Muscle layer of colon (tissue), 2 donors: ENCODE measurements at regions not wholly inside any gene's neighbourhood (a gene's known extent, or its start where the extent isn't known, plus 50 kb on each side); places are given as distances from the start of the nearest gene placed in this dataset.

Experiments used
- H3K27ac ChIP-seq: one replicate; pipeline ENCODE4 v1.7.0; 2013; ENCODE audit warnings: low read depth, mild to moderate bottlenecking, low read length, moderate library complexity
- H3K27me3 ChIP-seq, 2 donors: one replicate each; pipeline ENCODE4 v1.7.0; 2013; ENCODE audit warnings: low read length in 2 of 2, mild to moderate bottlenecking in 2 of 2; ENCODE audit not compliant: insufficient read depth in 2 of 2, control insufficient read depth in 1 of 2
- H3K36me3 ChIP-seq: one replicate; pipeline ENCODE4 v1.7.0; 2013; ENCODE audit warnings: mild to moderate bottlenecking, low read length; ENCODE audit not compliant: insufficient read depth
- H3K4me1 ChIP-seq: one replicate; pipeline ENCODE4 v1.7.0; 2013; ENCODE audit warnings: mild to moderate bottlenecking, low read length; ENCODE audit not compliant: insufficient read depth
- H3K4me3 ChIP-seq, 2 donors: one replicate each; pipeline ENCODE4 v1.7.0; 2013; ENCODE audit warnings: low read length in 2 of 2, low read depth in 1 of 2, mild to moderate bottlenecking in 1 of 2, moderate library complexity in 1 of 2
- H3K9ac ChIP-seq: one replicate; pipeline ENCODE4 v1.7.0; 2013; ENCODE audit warnings: low read length
- H3K9me3 ChIP-seq: one replicate; pipeline ENCODE4 v1.7.0; 2013; ENCODE audit warnings: mild to moderate bottlenecking, low read length
- donor health status: abdominal sarcoma.
- donor health status: Adenocarcinoma of cecum.

GRCh38 chr6:137646484-137646883 lies 152.3 kb upstream of the OLIG3 start:
- H3K4me3 ChIP-seq, result no peak overlapping the region
- H3K4me1 ChIP-seq, result no peaks in the 10 kb centered on the region
- H3K9ac ChIP-seq, result no peak overlapping the region
- no peaks in the 10 kb centered on the region for H3K36me3 ChIP-seq
- no peak overlapping the region for H3K27ac ChIP-seq
- no peaks in the 10 kb centered on the region for H3K9me3 ChIP-seq
- no peaks in the 10 kb centered on the region for H3K27me3 ChIP-seq

GRCh38 chr6:137647762-137648447 lies 153.7 kb upstream of the OLIG3 start:
- no peak overlapping the region for H3K27ac ChIP-seq

GRCh38 chr6:137650720-137651119 lies 156.5 kb upstream of the OLIG3 start:
- H3K27ac ChIP-seq, result no peak overlapping the region
- no peaks in the 10 kb centered on the region for H3K27me3 ChIP-seq
- no peaks in the 10 kb centered on the region for H3K4me1 ChIP-seq
- H3K9me3 ChIP-seq, result no peaks in the 10 kb centered on the region
- no peaks in the 10 kb centered on the region for H3K36me3 ChIP-seq
- H3K4me3 ChIP-seq, result no peak overlapping the region
- H3K9ac ChIP-seq, result no peak overlapping the region

More at GRCh38 chr6:137647762-137648447, 153.7 kb upstream of the OLIG3 start:
- no peaks in the 10 kb centered on the region for H3K36me3 ChIP-seq
- no peaks in the 10 kb centered on the region for H3K27me3 ChIP-seq
- no peaks in the 10 kb centered on the region for H3K9me3 ChIP-seq
- no peaks in the 10 kb centered on the region for H3K4me1 ChIP-seq
- no peak overlapping the region for H3K9ac ChIP-seq
- no peak overlapping the region for H3K4me3 ChIP-seq

GRCh38 chr6:137651178-137651577 lies 157.0 kb upstream of the OLIG3 start:
- Histone ChIP-seq H3K4me3 (no peak overlapping the region), H3K9ac (no peak overlapping the region), H3K9me3 (no peaks in the 10 kb centered on the region), H3K36me3 (no peaks in the 10 kb centered on the region), H3K27me3 (no peaks in the 10 kb centered on the region), H3K4me1 (no peaks in the 10 kb centered on the region), H3K27ac (no peak overlapping the region)

- Histone ChIP-seq H3K27ac (no peak overlapping the region), H3K36me3 (no peaks in the 10 kb centered on the region), H3K4me3 (no peak overlapping the region), H3K9ac (no peak overlapping the region), H3K27me3 (no peaks in the 10 kb centered on the region), H3K9me3 (no peaks in the 10 kb centered on the region), H3K4me1 (no peaks in the 10 kb centered on the region)
Observed at GRCh38 chr6:137651591-137652335, 157.6 kb upstream of the OLIG3 start.

- no peaks in the 10 kb centered on the region for H3K9me3 ChIP-seq
- H3K36me3 ChIP-seq, result no peaks in the 10 kb centered on the region
- H3K9ac ChIP-seq, result no peak overlapping the region
- H3K27ac ChIP-seq, result no peak overlapping the region
- no peaks in the 10 kb centered on the region for H3K4me1 ChIP-seq
- no peak overlapping the region for H3K4me3 ChIP-seq
- H3K27me3 ChIP-seq, result no peaks in the 10 kb centered on the region
Observed at GRCh38 chr6:137652961-137653705, 158.9 kb upstream of the OLIG3 start.

GRCh38 chr6:137653706-137654059 lies 159.5 kb upstream of the OLIG3 start:
- Histone ChIP-seq H3K9me3 (no peaks in the 10 kb centered on the region), H3K9ac (no peak overlapping the region), H3K27me3 (no peaks in the 10 kb centered on the region), H3K4me1 (no peaks in the 10 kb centered on the region), H3K27ac (no peak overlapping the region), H3K4me3 (no peak overlapping the region), H3K36me3 (no peaks in the 10 kb centered on the region)

GRCh38 chr6:137654365-137654981 lies 160.3 kb upstream of the OLIG3 start:
- no peaks in the 10 kb centered on the region for H3K36me3 ChIP-seq
- H3K9me3 ChIP-seq, result no peaks in the 10 kb centered on the region
- no peak overlapping the region for H3K9ac ChIP-seq
- no peaks in the 10 kb centered on the region for H3K27me3 ChIP-seq
- no peaks in the 10 kb centered on the region for H3K4me1 ChIP-seq
- no peak overlapping the region for H3K27ac ChIP-seq
- H3K4me3 ChIP-seq, result no peak overlapping the region

GRCh38 chr6:137655291-137655690 lies 161.1 kb upstream of the OLIG3 start:
- H3K9me3 ChIP-seq, result no peaks in the 10 kb centered on the region
- H3K4me1 ChIP-seq, result no peaks in the 10 kb centered on the region
- no peaks in the 10 kb centered on the region for H3K36me3 ChIP-seq
- no peak overlapping the region for H3K4me3 ChIP-seq
- H3K9ac ChIP-seq, result no peak overlapping the region
- no peak overlapping the region for H3K27ac ChIP-seq
- no peaks in the 10 kb centered on the region for H3K27me3 ChIP-seq

- Histone ChIP-seq H3K4me1 (no peaks in the 10 kb centered on the region), H3K27ac (no peak overlapping the region), H3K9me3 (no peaks in the 10 kb centered on the region), H3K4me3 (no peak overlapping the region), H3K9ac (no peak overlapping the region), H3K27me3 (no peaks in the 10 kb centered on the region), H3K36me3 (no peaks in the 10 kb centered on the region)
Observed at GRCh38 chr6:137656735-137657134, 162.5 kb upstream of the OLIG3 start.

- Histone ChIP-seq H3K36me3 (no peaks in the 10 kb centered on the region), H3K9ac (no peak overlapping the region), H3K9me3 (no peaks in the 10 kb centered on the region), H3K4me1 (no peaks in the 10 kb centered on the region), H3K27me3 (no peaks in the 10 kb centered on the region), H3K27ac (no peak overlapping the region), H3K4me3 (no peak overlapping the region)
Observed at GRCh38 chr6:137657351-137657911, 163.2 kb upstream of the OLIG3 start.
